Left renal cortex interstitium (tissue), 4 donors: ENCODE measurements at regions not wholly inside any gene's neighbourhood (a gene's known extent, or its start where the extent isn't known, plus 50 kb on each side); places are given as distances from the start of the nearest gene placed in this dataset.

Source experiments
- DNase-seq, 4 donors: peaks; one replicate each; pipeline ENCODE4 v3.0.0-alpha.2; 2013; ENCODE audit warnings: low read depth in 4 of 4, low spot score in 2 of 4, missing footprints in 1 of 4

DNA sequence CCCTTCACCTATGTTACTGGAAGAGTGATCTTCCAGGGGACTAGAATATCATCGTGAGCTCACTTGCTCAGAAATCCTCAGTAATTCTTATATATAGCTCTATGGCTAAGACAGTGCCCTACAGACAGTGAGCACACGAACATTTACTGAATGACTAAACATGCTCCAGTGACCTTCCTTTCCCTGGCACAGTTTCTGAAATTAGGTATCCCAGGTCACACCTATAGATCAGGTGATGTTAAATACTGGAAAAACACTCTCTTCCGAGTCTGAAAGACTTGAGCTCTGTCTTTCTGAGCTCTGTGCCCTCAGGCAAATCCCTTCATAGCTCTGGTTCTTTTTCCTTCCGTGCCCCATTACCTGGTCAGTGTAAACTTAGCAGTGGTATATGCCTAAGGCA lies 239.4 kb upstream of the LRIG1 start:
- DNase-seq: no peak

GRCh38 chr3:66744521-66744920 lies 243.7 kb upstream of the LRIG1 start:
- no peak for DNase-seq

DNA sequence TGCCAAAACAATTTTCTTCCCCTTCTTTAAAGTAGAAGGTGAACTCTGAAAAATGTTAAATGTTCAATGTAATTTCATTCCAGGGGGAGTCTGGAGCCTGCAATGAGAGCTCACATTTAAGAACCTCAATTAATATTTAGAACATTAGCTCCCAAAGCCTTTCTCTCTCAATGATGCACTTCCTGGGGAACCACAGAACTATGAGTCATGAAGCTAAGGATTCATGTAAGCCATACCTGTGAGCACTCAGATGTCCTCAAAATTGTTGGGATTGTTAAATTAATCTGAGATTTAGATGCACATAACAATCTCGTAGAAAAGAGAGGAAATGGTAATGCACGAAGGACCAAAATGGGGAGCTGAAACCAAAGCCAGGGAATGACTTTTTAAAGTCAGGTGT lies 244.2 kb upstream of the LRIG1 start:
- DNase-seq: no peak

- DNase-seq: no peak
Measured at GRCh38 chr3:66747261-66747660, 246.4 kb upstream of the LRIG1 start.

DNA sequence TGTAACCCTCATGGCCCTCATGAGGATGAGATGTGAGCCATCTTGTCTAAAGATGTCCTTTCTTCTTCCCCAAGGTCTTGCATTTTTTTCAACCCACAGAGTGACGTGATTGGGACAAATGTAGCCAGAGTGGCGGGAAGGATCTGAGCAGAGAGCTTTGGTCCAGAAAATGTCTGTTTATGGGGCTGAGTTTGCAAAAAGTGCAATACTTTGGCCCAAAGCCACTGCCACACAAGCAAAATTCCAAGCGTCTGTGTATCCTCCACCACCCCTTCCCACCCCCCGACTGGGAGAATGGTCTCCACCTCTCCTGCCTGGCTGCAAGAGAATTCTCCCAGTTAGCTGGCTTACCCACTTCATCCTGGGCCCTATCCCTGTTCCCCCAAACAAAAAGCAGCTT lies 246.9 kb upstream of the LRIG1 start:
- no peak for DNase-seq

GRCh38 chr3:66748175-66748876 lies 247.5 kb upstream of the LRIG1 start:
- DNase-seq: no peak

GRCh38 chr3:66751842-66752241 lies 246.3 kb upstream of the KBTBD8 start:
- DNase-seq: no peak

DNA sequence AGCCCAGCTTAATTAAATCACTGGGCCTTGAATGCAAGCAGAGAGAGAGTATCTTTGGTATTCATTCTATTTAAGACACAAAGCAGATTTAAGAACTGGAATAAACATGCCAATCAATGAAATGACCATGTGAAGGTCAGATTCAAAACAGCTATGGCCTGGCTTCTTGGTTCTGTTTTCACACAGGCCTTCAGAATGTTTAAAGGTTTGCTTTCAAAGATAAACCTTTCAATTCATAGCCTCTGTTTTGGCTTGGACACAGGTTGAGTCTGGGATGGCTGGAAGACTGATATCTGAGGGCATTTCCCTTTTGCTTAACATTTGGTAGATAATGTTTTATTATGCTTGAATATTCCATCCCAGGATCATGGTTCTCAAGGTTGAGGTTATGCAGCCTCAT lies 244.4 kb upstream of the KBTBD8 start:
- no peak for DNase-seq

GRCh38 chr3:66754613-66755012 lies 243.5 kb upstream of the KBTBD8 start:
- no peak for DNase-seq

DNA sequence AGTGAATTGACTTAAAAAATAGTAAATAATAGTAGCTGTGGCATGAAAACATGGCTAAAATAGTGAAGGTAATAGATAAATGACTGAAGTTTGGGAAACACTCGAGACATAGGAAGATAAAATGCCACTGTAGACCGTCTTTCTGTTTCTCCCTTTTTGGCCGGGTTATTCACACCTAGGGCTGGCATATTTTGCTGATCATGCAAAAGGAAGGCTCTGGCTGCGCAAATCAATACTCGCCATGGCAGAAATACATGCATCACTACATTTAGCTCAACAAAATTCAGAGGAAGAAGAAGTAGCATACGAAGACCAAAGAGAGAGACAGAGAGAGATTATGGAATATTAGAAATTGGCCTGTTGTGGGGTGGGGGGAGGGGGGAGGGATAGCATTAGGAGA lies 242.2 kb upstream of the KBTBD8 start:
- no peak for DNase-seq

- no peak for DNase-seq
Measured at GRCh38 chr3:66756468-66757036, 241.6 kb upstream of the KBTBD8 start.

- no peak for DNase-seq
Measured at GRCh38 chr3:66761093-66761780, 236.9 kb upstream of the KBTBD8 start.

DNA sequence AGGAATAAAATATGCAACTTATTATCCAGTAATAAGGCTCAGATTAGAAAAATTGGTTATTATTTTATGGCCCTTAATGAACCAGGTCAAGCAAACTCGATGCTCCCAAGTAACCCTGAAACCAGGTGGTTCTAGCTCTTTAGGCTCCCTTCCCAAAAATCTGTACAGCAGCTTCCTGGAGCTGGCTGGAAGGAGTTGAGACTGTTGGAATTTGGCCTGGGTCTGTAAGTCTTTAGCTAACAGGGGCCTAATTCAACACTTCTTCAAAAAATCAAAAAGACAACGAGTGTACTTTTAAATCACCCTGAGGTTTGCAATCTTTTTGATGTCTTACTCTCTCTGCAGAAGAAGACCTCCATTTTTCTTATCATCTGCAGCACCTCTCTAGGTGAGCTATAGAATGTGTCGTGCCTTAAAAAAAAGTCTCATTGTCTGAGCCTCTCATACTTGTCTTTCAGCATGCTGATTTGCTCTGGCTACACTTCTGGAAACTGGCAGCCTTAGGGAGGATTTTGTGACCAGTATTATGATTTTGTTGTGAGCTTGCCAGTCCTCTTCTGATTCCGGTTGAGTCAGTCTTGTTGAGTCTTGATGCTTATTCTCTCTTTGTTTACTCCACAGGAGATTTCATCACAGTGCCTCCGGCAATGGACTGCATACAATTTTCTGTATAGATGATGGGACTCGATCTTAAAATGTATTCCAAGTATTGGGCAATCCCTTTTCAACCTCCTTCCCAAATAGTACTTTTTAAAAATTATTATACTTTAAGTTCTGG lies 235.0 kb upstream of the KBTBD8 start:
- no peak for DNase-seq

DNA sequence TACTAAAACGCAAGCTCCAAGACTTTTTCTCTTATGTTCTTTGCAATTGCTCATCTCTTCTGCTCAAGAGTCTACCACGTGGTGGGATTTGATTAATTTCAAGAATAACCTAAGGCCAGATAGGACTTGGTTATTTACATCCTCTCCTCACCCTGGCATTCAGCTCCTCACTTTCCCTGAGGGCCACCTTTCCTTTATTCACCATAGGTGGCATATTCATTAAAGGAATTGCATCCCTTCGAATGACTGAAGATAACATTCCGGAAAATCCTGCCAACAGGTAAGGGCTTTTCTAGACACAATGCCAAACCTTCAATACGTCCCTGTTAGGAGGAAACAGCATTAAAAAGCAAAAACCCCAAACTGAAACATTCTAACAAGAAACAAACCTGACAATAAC lies 220.0 kb upstream of the KBTBD8 start:
- DNase-seq: no peak

- DNase-seq: no peak
Measured at GRCh38 chr3:66778777-66779176, 219.3 kb upstream of the KBTBD8 start.

- no peak for DNase-seq
Measured at GRCh38 chr3:66785191-66785909, 212.8 kb upstream of the KBTBD8 start.

DNA sequence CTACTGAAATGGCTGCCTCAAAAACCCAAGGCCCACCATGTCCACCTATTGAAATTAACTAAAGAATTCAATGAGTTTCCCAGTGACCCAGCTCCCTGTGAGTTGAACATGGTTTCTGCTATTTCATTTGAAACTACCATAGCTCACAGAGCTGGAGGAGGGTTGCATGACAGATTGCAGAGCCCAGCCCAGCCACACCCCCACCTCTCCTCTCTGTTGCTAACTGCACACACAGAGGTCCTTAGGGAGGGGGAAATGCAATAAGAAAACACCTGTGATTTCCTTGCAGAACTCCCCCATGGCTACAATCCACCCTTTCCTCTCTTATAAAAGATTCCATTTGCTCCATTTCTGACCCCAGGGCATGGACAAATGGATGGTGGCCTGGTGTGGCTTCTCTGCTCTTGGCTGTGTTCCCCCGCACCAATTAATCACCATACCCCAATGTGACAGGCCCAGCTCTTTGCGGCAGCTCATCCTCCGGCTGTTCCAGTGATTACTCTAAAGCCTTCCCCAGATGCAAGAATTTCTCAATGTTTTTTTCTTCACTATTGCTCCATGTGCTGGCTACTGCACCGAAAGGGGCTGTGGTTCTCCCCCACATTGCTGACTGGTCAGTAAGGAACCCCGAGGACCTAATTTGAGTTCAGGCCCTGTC lies 208.4 kb upstream of the KBTBD8 start:
- DNase-seq: peak in 1 of 4 donors; percentile 18

- DNase-seq: no peak
Measured at GRCh38 chr3:66792086-66792485, 206.0 kb upstream of the KBTBD8 start.

DNA sequence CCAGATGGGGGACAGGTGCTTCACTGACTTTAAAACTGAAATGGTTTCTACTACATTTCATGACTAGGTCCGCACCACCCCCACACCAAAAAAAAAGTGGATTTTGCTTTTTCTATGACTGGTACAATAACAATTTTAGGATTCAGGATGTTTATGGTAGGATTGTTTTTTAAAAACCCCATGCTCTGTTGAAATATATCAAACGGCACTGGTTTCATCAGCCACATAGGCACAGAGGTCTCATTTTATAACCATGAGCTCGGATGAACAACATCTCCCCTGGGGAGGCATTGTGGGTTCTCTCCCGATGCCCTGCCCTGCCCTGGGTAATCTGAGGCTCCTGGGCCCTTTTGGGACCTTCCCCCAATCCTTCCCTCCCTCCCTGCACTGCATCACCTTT lies 202.7 kb upstream of the KBTBD8 start:
- no peak for DNase-seq

DNA sequence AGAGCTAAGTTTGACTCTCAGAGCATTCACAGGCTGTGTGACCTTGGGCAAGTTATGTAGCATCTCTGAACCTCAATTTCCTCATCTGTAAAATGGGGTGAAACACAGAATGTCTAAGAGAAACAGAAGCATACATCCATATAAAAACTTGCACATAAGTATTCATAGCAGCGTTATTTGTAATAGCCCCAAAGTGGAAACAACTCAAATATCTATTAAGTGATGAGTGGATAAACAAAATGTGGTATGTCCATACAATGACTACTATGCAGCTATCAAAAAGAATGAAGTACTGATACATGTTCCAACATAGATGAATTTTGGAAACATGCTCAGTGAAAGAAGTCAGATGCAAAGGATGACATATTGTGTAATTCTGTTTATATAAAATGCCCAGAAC lies 201.8 kb upstream of the KBTBD8 start:
- no peak for DNase-seq
